Subcutaneous abdominal adipose tissue (tissue), 5 donors: ENCODE measurements at regions not wholly inside any gene's neighbourhood (a gene's known extent, or its start where the extent isn't known, plus 50 kb on each side); places are given as distances from the start of the nearest gene placed in this dataset.

ENCODE experiments used
- H3K27ac ChIP-seq: one replicate; pipeline ENCODE4 v1.7.0; 2013; ENCODE audit warnings: low read depth, mild to moderate bottlenecking, inconsistent platforms, low read length, moderate library complexity
- H3K27me3 ChIP-seq, 5 donors: one replicate each; pipeline ENCODE4 v1.7.0; 2013; ENCODE audit warnings: low read length in 5 of 5, inconsistent platforms in 1 of 5; ENCODE audit not compliant: control insufficient read depth in 5 of 5, insufficient read depth in 4 of 5
- H3K36me3 ChIP-seq, 5 donors: one replicate each; pipeline ENCODE4 v1.7.0; 2013; ENCODE audit warnings: low read length in 5 of 5; ENCODE audit not compliant: control insufficient read depth in 5 of 5, insufficient read depth in 5 of 5
- H3K4me1 ChIP-seq, 5 donors: one replicate each; pipeline ENCODE4 v1.7.0; 2013; ENCODE audit warnings: low read length in 5 of 5, mild to moderate bottlenecking in 3 of 5, moderate library complexity in 1 of 5; ENCODE audit not compliant: control insufficient read depth in 5 of 5, insufficient read depth in 5 of 5
- H3K4me3 ChIP-seq, 5 donors: one replicate each; pipeline ENCODE4 v1.7.0; 2013; ENCODE audit warnings: low read length in 5 of 5, low read depth in 1 of 5
- H3K9ac ChIP-seq, 5 donors: one replicate each; pipeline ENCODE4 v1.7.0; 2013; ENCODE audit warnings: low read length in 5 of 5, mild to moderate bottlenecking in 4 of 5, moderate library complexity in 3 of 5
- H3K9me3 ChIP-seq, 5 donors: one replicate each; pipeline ENCODE4 v1.7.0; 2013; ENCODE audit warnings: low read length in 5 of 5; ENCODE audit not compliant: control insufficient read depth in 5 of 5
- donor health status: healthy.
- donor health status: healthy.
- donor health status: healthy.
- donor health status: healthy.
- donor health status: healthy.

GRCh38 chr10:54853883-54854282, 52.9 kb upstream of the PCDH15 start:
- H3K9ac ChIP-seq, result no peak overlapping the region
- no peaks in the 10 kb centered on the region for H3K27me3 ChIP-seq
- H3K27ac ChIP-seq, result no peak overlapping the region
- H3K4me1 ChIP-seq, result no peaks in the 10 kb centered on the region
- H3K36me3 ChIP-seq, result no peaks in the 10 kb centered on the region
- no peak overlapping the region for H3K4me3 ChIP-seq
- peaks cover 0 to 8% (median 0%) of the 10 kb centered on the region in 5 donors for H3K9me3 ChIP-seq
